ENCODE measurements at regions not wholly inside any gene's neighbourhood (a gene's known extent, or its start where the extent isn't known, plus 50 kb on each side); places are given as distances from the start of the nearest gene placed in this dataset.

GRCh38 chr2:120658042-120658769 is 77.5 kb upstream of the GLI2 start:
- TF ChIP-seq, protein P1, sequence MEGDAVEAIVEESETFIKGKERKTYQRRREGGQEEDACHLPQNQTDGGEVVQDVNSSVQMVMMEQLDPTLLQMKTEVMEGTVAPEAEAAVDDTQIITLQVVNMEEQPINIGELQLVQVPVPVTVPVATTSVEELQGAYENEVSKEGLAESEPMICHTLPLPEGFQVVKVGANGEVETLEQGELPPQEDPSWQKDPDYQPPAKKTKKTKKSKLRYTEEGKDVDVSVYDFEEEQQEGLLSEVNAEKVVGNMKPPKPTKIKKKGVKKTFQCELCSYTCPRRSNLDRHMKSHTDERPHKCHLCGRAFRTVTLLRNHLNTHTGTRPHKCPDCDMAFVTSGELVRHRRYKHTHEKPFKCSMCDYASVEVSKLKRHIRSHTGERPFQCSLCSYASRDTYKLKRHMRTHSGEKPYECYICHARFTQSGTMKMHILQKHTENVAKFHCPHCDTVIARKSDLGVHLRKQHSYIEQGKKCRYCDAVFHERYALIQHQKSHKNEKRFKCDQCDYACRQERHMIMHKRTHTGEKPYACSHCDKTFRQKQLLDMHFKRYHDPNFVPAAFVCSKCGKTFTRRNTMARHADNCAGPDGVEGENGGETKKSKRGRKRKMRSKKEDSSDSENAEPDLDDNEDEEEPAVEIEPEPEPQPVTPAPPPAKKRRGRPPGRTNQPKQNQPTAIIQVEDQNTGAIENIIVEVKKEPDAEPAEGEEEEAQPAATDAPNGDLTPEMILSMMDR (IDR thresholded peaks at IDR 0.05; ENCODE audit: insufficient read depth, low read depth, low read length), result no peak
- TF ChIP-seq EZH2 (IDR thresholded peaks at IDR 0.05; ENCODE audit: insufficient read depth, low read length), result no peak

Measured in astrocyte (in vitro differentiated cells and primary cell).